Astrocyte (in vitro differentiated cells and primary cell): ENCODE measurements at regions not wholly inside any gene's neighbourhood (a gene's known extent, or its start where the extent isn't known, plus 50 kb on each side); places are given as distances from the start of the nearest gene placed in this dataset.

Experiments
- DNase-seq: peaks from one replicate; pipeline ENCODE4 v3.0.0-alpha.2; 2010; ENCODE audit warnings: low read depth
- FAIRE-seq: peaks from 2 replicates; lab custom pipeline; 2011; peaks lifted over from hg19 to GRCh38; lab: Jason Lieb, UNC
- H2AFZ ChIP-seq: 2 replicates; pipeline ENCODE4 v1.6.0; 2012; ENCODE audit warnings: low read depth, low read length, inconsistent platforms
- H3K27ac ChIP-seq: 2 replicates; pipeline ENCODE4 v1.5.1; 2011; ENCODE audit warnings: low read depth, low read length, inconsistent platforms
- H3K27me3 ChIP-seq: 2 replicates; pipeline ENCODE4 v1.6.0; 2011; ENCODE audit warnings: low read length, inconsistent platforms; ENCODE audit not compliant: insufficient read depth
- H3K36me3 ChIP-seq: 2 replicates; pipeline ENCODE4 v1.5.1; 2011; ENCODE audit warnings: low read length, inconsistent platforms; ENCODE audit not compliant: insufficient read depth
- H3K4me1 ChIP-seq: 2 replicates; pipeline ENCODE4 v1.5.1; 2011; ENCODE audit warnings: low read length, inconsistent platforms; ENCODE audit not compliant: insufficient read depth
- H3K4me2 ChIP-seq: 2 replicates; pipeline ENCODE4 v1.6.0; 2012; ENCODE audit warnings: low read length, inconsistent platforms
- H3K4me3 ChIP-seq: 2 replicates; pipeline ENCODE4 v1.5.1; 2011; ENCODE audit warnings: low read depth, mild to moderate bottlenecking, low read length, inconsistent platforms; ENCODE audit not compliant: insufficient read depth
- H3K79me2 ChIP-seq: 2 replicates; pipeline ENCODE4 v1.6.0; 2012; ENCODE audit warnings: mild to moderate bottlenecking, low read length, inconsistent platforms; ENCODE audit not compliant: insufficient read depth
- H3K9ac ChIP-seq: 2 replicates; pipeline ENCODE4 v1.6.0; 2012; ENCODE audit warnings: mild to moderate bottlenecking, low read length, inconsistent platforms
- H3K9me3 ChIP-seq: 2 replicates; pipeline ENCODE4 v1.5.1; 2012; ENCODE audit warnings: low read depth, mild to moderate bottlenecking, low read length, inconsistent platforms; ENCODE audit not compliant: insufficient read depth
- H4K20me1 ChIP-seq: 2 replicates; pipeline ENCODE4 v1.6.0; 2012; ENCODE audit warnings: low read length, inconsistent platforms; ENCODE audit not compliant: insufficient read depth
- H3K27ac Mint-ChIP-seq: one replicate; pipeline ENCODE4 v1.8.0; 2021; ENCODE audit warnings: mild to moderate bottlenecking, mixed read lengths; ENCODE audit not compliant: unreplicated experiment
- H3K27me3 Mint-ChIP-seq: one replicate; pipeline ENCODE4 v1.8.0; 2021; ENCODE audit warnings: low read depth, mixed read lengths; ENCODE audit not compliant: unreplicated experiment
- H3K36me3 Mint-ChIP-seq: one replicate; pipeline ENCODE4 v1.8.0; 2021; ENCODE audit warnings: low read depth, mixed read lengths; ENCODE audit not compliant: unreplicated experiment
- H3K4me1 Mint-ChIP-seq: one replicate; pipeline ENCODE4 v1.8.0; 2021; ENCODE audit warnings: low read depth, mixed read lengths; ENCODE audit not compliant: unreplicated experiment
- H3K4me3 Mint-ChIP-seq: one replicate; pipeline ENCODE4 v1.8.0; 2021; ENCODE audit warnings: mild to moderate bottlenecking, moderate library complexity, mixed read lengths; ENCODE audit not compliant: unreplicated experiment
- H3K9me3 Mint-ChIP-seq: one replicate; pipeline ENCODE4 v1.8.0; 2021; ENCODE audit warnings: mild to moderate bottlenecking, mixed read lengths; ENCODE audit not compliant: unreplicated experiment
- EZH2 ChIP-seq: IDR thresholded peaks from 2 replicates; pipeline ENCODE4 v1.6.1; 2012; ENCODE audit warnings: mild to moderate bottlenecking, low read length, inconsistent platforms; ENCODE audit not compliant: insufficient read depth
- TF ChIP-seq, protein P1 (sequence below): IDR thresholded peaks from 2 replicates; pipeline ENCODE4 v1.5.1; 2011; ENCODE audit warnings: low read depth, mild to moderate bottlenecking, inconsistent platforms, low read length, moderate library complexity; ENCODE audit not compliant: insufficient read depth

DNA sequence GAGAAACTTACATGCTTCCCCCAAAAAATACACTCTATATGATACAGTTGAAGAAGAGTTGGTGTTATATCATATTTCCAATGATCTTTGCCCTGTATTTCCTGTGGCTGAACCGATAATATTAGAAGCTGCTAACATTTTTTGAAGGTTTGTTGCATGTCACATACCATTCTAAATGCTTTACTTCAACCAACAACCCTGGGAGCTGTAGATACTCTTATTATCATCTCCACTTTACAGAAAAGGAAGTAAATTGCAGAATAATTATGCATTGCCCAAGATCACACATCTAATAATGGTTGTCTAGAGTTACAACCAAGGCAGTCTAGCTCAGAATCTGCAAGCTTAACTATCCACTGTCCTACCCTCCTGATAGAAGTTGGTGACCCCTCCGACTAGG lies 182.8 kb downstream of the NUAK1 start:
- FAIRE-seq: no peak
- Histone ChIP-seq H3K27me3 (no peaks in the 10 kb centered on the region), H3K9ac (no peak overlapping the region), H3K4me1 (peaks cover 14% of the 10 kb centered on the region), H3K4me3 (no peak overlapping the region), H4K20me1 (no peaks in the 10 kb centered on the region), H3K4me2 (no peak overlapping the region), H2AFZ (no peak overlapping the region), H3K36me3 (no peaks in the 10 kb centered on the region), H3K27ac (no peak overlapping the region), H3K79me2 (no peaks in the 10 kb centered on the region), H3K9me3 (no peaks in the 10 kb centered on the region)
- Mint-ChIP-seq H3K27ac (no peak overlapping the region), H3K4me3 (no peak overlapping the region), H3K36me3 (no peaks in the 10 kb centered on the region), H3K4me1 (peaks cover 40% of the 10 kb centered on the region), H3K9me3 (peaks cover 5% of the 10 kb centered on the region), H3K27me3 (peaks cover 8% of the 10 kb centered on the region)
- DNase-seq: no peak
- TF ChIP-seq EZH2: no peak
- TF ChIP-seq, protein P1, sequence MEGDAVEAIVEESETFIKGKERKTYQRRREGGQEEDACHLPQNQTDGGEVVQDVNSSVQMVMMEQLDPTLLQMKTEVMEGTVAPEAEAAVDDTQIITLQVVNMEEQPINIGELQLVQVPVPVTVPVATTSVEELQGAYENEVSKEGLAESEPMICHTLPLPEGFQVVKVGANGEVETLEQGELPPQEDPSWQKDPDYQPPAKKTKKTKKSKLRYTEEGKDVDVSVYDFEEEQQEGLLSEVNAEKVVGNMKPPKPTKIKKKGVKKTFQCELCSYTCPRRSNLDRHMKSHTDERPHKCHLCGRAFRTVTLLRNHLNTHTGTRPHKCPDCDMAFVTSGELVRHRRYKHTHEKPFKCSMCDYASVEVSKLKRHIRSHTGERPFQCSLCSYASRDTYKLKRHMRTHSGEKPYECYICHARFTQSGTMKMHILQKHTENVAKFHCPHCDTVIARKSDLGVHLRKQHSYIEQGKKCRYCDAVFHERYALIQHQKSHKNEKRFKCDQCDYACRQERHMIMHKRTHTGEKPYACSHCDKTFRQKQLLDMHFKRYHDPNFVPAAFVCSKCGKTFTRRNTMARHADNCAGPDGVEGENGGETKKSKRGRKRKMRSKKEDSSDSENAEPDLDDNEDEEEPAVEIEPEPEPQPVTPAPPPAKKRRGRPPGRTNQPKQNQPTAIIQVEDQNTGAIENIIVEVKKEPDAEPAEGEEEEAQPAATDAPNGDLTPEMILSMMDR: no peak

- no peak for TF ChIP-seq EZH2
- TF ChIP-seq, protein P1: no peak
- Mint-ChIP-seq H3K4me3 (no peak overlapping the region), H3K36me3 (no peaks in the 10 kb centered on the region), H3K4me1 (peaks cover 47% of the 10 kb centered on the region), H3K27ac (peak overlapping the region; percentile 77), H3K27me3 (peaks cover 8% of the 10 kb centered on the region), H3K9me3 (peaks cover 5% of the 10 kb centered on the region)
- H3K4me1 ChIP-seq: peaks cover 14% of the 10 kb centered on the region
- no peaks in the 10 kb centered on the region for H3K79me2 ChIP-seq
- no peak overlapping the region for H2AFZ ChIP-seq
- no peaks in the 10 kb centered on the region for H3K27me3 ChIP-seq
- FAIRE-seq: no peak
- no peak overlapping the region for H3K9ac ChIP-seq
- H3K36me3 ChIP-seq: no peaks in the 10 kb centered on the region
- DNase-seq: no peak
- no peak overlapping the region for H3K4me2 ChIP-seq
- H4K20me1 ChIP-seq: no peaks in the 10 kb centered on the region
- H3K9me3 ChIP-seq: no peaks in the 10 kb centered on the region
- no peak overlapping the region for H3K4me3 ChIP-seq
- H3K27ac ChIP-seq: no peak overlapping the region
Measured at GRCh38 chr12:105956662-105957457, 181.9 kb downstream of the NUAK1 start.
